Lower leg skin (tissue), 3 donors: ENCODE measurements at regions not wholly inside any gene's neighbourhood (a gene's known extent, or its start where the extent isn't known, plus 50 kb on each side); places are given as distances from the start of the nearest gene placed in this dataset.

Source experiments
- CTCF ChIP-seq, 3 donors: fragments of 450-650 bp; IDR thresholded peaks; one replicate each; pipeline ENCODE4 v1.5.1; 2016; ENCODE audit warnings: antibody characterized with exemption in 3 of 3, mild to moderate bottlenecking in 3 of 3, moderate library complexity in 2 of 3
- POLR2A ChIP-seq, 2 donors: fragments of 450-650 bp; IDR thresholded peaks; one replicate each; pipeline ENCODE4 v1.6.1; 2016 to 2017; ENCODE audit warnings: antibody characterized with exemption in 2 of 2, mild to moderate bottlenecking in 1 of 2, moderate library complexity in 1 of 2

GRCh38 chr3:72176537-72177041, 391.6 kb upstream of the PROK2 start:
- TF ChIP-seq CTCF (IDR thresholded peaks at IDR 0.05) (no peak), POLR2A (IDR thresholded peaks at IDR 0.05) (no peak)
